ENCODE measurements at regions not wholly inside any gene's neighbourhood (a gene's known extent, or its start where the extent isn't known, plus 50 kb on each side); places are given as distances from the start of the nearest gene placed in this dataset.

GRCh38 chr16:79276501-79276900, 324.0 kb downstream of the MAF start:
- TF ChIP-seq, protein P1, sequence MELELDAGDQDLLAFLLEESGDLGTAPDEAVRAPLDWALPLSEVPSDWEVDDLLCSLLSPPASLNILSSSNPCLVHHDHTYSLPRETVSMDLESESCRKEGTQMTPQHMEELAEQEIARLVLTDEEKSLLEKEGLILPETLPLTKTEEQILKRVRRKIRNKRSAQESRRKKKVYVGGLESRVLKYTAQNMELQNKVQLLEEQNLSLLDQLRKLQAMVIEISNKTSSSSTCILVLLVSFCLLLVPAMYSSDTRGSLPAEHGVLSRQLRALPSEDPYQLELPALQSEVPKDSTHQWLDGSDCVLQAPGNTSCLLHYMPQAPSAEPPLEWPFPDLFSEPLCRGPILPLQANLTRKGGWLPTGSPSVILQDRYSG (CRISPR knock-in tag; IDR thresholded peaks at IDR 0.05): no peak
- TF ChIP-seq, protein P2, sequence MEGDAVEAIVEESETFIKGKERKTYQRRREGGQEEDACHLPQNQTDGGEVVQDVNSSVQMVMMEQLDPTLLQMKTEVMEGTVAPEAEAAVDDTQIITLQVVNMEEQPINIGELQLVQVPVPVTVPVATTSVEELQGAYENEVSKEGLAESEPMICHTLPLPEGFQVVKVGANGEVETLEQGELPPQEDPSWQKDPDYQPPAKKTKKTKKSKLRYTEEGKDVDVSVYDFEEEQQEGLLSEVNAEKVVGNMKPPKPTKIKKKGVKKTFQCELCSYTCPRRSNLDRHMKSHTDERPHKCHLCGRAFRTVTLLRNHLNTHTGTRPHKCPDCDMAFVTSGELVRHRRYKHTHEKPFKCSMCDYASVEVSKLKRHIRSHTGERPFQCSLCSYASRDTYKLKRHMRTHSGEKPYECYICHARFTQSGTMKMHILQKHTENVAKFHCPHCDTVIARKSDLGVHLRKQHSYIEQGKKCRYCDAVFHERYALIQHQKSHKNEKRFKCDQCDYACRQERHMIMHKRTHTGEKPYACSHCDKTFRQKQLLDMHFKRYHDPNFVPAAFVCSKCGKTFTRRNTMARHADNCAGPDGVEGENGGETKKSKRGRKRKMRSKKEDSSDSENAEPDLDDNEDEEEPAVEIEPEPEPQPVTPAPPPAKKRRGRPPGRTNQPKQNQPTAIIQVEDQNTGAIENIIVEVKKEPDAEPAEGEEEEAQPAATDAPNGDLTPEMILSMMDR (CRISPR knock-in tag; IDR thresholded peaks at IDR 0.05): no peak
